PFSK-1 (cell line): ENCODE measurements at regions not wholly inside any gene's neighbourhood (a gene's known extent, or its start where the extent isn't known, plus 50 kb on each side); places are given as distances from the start of the nearest gene placed in this dataset.

ENCODE experiments used
- FOXP2 ChIP-seq: optimal IDR thresholded peaks from 2 replicates; pipeline ENCODE3; 2011; ENCODE audit warnings: borderline replicate concordance, control low read depth, inconsistent platforms; ENCODE audit not compliant: insufficient read depth; ENCODE audit errors: extremely low read length, extremely low read depth
- POLR2AphosphoS5 ChIP-seq: IDR thresholded peaks from 2 replicates; pipeline ENCODE4 v1.6.1; 2012; ENCODE audit warnings: low read depth, mild to moderate bottlenecking, control low read depth, low read length, moderate library complexity
- REST ChIP-seq, 2 experiments: IDR thresholded peaks; 2 replicates each; pipeline versions ENCODE4 v1.6.1 to v1.8.0; 2011 to 2012; ENCODE audit warnings: low read depth in 2 of 2, low read length in 2 of 2, control low read depth in 1 of 2, inconsistent platforms in 1 of 2, mild to moderate bottlenecking in 1 of 2, moderate library complexity in 1 of 2; ENCODE audit not compliant: insufficient read depth in 1 of 2
- SIN3A ChIP-seq: IDR thresholded peaks from 2 replicates; pipeline ENCODE4 v1.6.1; 2012; ENCODE audit warnings: mild to moderate bottlenecking, low read length, moderate library complexity, borderline replicate concordance; ENCODE audit not compliant: insufficient read depth
- TAF1 ChIP-seq: IDR thresholded peaks from 2 replicates; pipeline ENCODE4 v1.6.1; 2012; ENCODE audit warnings: low read length, control low read depth, borderline replicate concordance; ENCODE audit not compliant: insufficient read depth

GRCh38 chr5:168011096-168011495, 280.3 kb upstream of the WWC1 start:
- no peak for TF ChIP-seq FOXP2
- no peak for TF ChIP-seq POLR2AphosphoS5
- no peak for TF ChIP-seq SIN3A
- TF ChIP-seq TAF1 = no peak
- TF ChIP-seq REST (IDR thresholded peaks at IDR 0.05; ENCODE audit: insufficient read depth in 1 of 2, low read depth in 2 of 2, low read length in 2 of 2) = no peak

GRCh38 chr5:168012006-168012405, 279.4 kb upstream of the WWC1 start:
- TF ChIP-seq REST (IDR thresholded peaks at IDR 0.05; ENCODE audit: insufficient read depth in 1 of 2, low read depth in 2 of 2, low read length in 2 of 2) (no peak), TAF1 (no peak), SIN3A (no peak), FOXP2 (no peak), POLR2AphosphoS5 (no peak)

- TF ChIP-seq SIN3A = no peak
- no peak for TF ChIP-seq FOXP2
- no peak for TF ChIP-seq POLR2AphosphoS5
- no peak for TF ChIP-seq TAF1
- no peak for TF ChIP-seq REST (IDR thresholded peaks at IDR 0.05; ENCODE audit: insufficient read depth in 1 of 2, low read depth in 2 of 2, low read length in 2 of 2)
Observed at GRCh38 chr5:168013546-168013945, 277.9 kb upstream of the WWC1 start.

- TF ChIP-seq SIN3A = no peak
- no peak for TF ChIP-seq TAF1
- TF ChIP-seq REST (IDR thresholded peaks at IDR 0.05; ENCODE audit: insufficient read depth in 1 of 2, low read depth in 2 of 2, low read length in 2 of 2) = no peak
- TF ChIP-seq FOXP2 = no peak
- TF ChIP-seq POLR2AphosphoS5 = no peak
Observed at GRCh38 chr5:168014433-168015123, 276.9 kb upstream of the WWC1 start.
